Mesenchymal stem cell (in vitro differentiated cells and primary cell): ENCODE measurements at regions not wholly inside any gene's neighbourhood (a gene's known extent, or its start where the extent isn't known, plus 50 kb on each side); places are given as distances from the start of the nearest gene placed in this dataset.

ENCODE experiments used
- DNase-seq: peaks from one replicate; pipeline ENCODE4 v3.0.0-alpha.2; 2013
- H2AFZ ChIP-seq: one replicate; pipeline ENCODE4 v1.6.1; 2013; ENCODE audit warnings: low read depth, mild to moderate bottlenecking, control low read depth, inconsistent platforms, low read length, moderate library complexity
- H2AK5ac ChIP-seq: 2 replicates; pipeline ENCODE4 v1.6.1; 2013; ENCODE audit warnings: low read length, moderate library complexity, mild to moderate bottlenecking, inconsistent platforms; ENCODE audit not compliant: severe bottlenecking
- H2BK120ac ChIP-seq: one replicate; pipeline ENCODE4 v1.6.1; 2013; ENCODE audit warnings: low read depth, mild to moderate bottlenecking, inconsistent platforms, low read length, moderate library complexity
- H2BK12ac ChIP-seq, 2 experiments: one replicate each; pipeline ENCODE4 v1.6.1; 2013; ENCODE audit warnings: inconsistent platforms in 2 of 2, low read length in 2 of 2, mild to moderate bottlenecking in 2 of 2, moderate library complexity in 2 of 2, control low read depth in 1 of 2
- H2BK15ac ChIP-seq: one replicate; pipeline ENCODE4 v1.6.1; 2013; ENCODE audit warnings: mild to moderate bottlenecking, low read depth, inconsistent platforms; ENCODE audit not compliant: poor library complexity, severe bottlenecking
- H2BK5ac ChIP-seq: 2 replicates; pipeline ENCODE4 v1.6.1; 2013; ENCODE audit warnings: low read depth, mild to moderate bottlenecking, low read length, control low read depth, inconsistent platforms; ENCODE audit not compliant: poor library complexity, severe bottlenecking
- H3K14ac ChIP-seq, 2 experiments: one replicate each; pipeline ENCODE4 v1.6.1; 2013; ENCODE audit warnings: inconsistent platforms in 2 of 2, low read length in 2 of 2, control low read depth in 1 of 2, mild to moderate bottlenecking in 1 of 2, moderate library complexity in 1 of 2
- H3K18ac ChIP-seq, 2 experiments: one replicate each; pipeline ENCODE4 v1.6.1; 2013; ENCODE audit warnings: inconsistent platforms in 2 of 2, low read length in 2 of 2, control low read depth in 1 of 2, low read depth in 1 of 2, mild to moderate bottlenecking in 1 of 2
- H3K23ac ChIP-seq, 2 experiments: one replicate each; pipeline ENCODE4 v1.6.1; 2013; ENCODE audit warnings: inconsistent platforms in 2 of 2, low read length in 2 of 2, mild to moderate bottlenecking in 2 of 2, moderate library complexity in 2 of 2, control low read depth in 1 of 2
- H3K27ac ChIP-seq: 2 replicates; pipeline ENCODE4 v1.5.1; 2013; ENCODE audit warnings: mild to moderate bottlenecking, moderate library complexity, low read length, control low read depth, inconsistent platforms; ENCODE audit not compliant: poor library complexity, severe bottlenecking
- H3K27me3 ChIP-seq, 2 experiments: 2 replicates each; pipeline versions ENCODE4 v1.6.1 to v1.7.0; 2013; ENCODE audit warnings: low read length in 2 of 2, mild to moderate bottlenecking in 2 of 2, moderate library complexity in 2 of 2, control low read depth in 1 of 2, inconsistent platforms in 1 of 2; ENCODE audit not compliant: control insufficient read depth in 1 of 2, insufficient read depth in 1 of 2
- H3K36me3 ChIP-seq, 2 experiments: 2 replicates each; pipeline versions ENCODE4 v1.6.1 to v1.7.0; 2013; ENCODE audit warnings: low read length in 2 of 2, control low read depth in 1 of 2, inconsistent platforms in 1 of 2, low read depth in 1 of 2, mild to moderate bottlenecking in 1 of 2; ENCODE audit not compliant: insufficient read depth in 2 of 2, control insufficient read depth in 1 of 2
- H3K4ac ChIP-seq, 2 experiments: one replicate each; pipeline ENCODE4 v1.6.1; 2013; ENCODE audit warnings: inconsistent platforms in 2 of 2, low read length in 2 of 2, mild to moderate bottlenecking in 2 of 2, moderate library complexity in 2 of 2, control low read depth in 1 of 2, low read depth in 1 of 2
- H3K4me1 ChIP-seq: 2 replicates; pipeline ENCODE4 v1.6.1; 2013; ENCODE audit warnings: low read depth, low read length, control low read depth; ENCODE audit not compliant: control insufficient read depth, insufficient read depth
- H3K4me2 ChIP-seq: 2 replicates; pipeline ENCODE4 v1.6.1; 2013; ENCODE audit warnings: low read length, mild to moderate bottlenecking, inconsistent platforms; ENCODE audit not compliant: poor library complexity, severe bottlenecking
- H3K4me3 ChIP-seq, 2 experiments: 2 replicates each; pipeline versions ENCODE4 v1.5.1 to v1.7.0; 2013; ENCODE audit warnings: low read length in 2 of 2, mild to moderate bottlenecking in 2 of 2, control low read depth in 1 of 2, low read depth in 1 of 2; ENCODE audit not compliant: insufficient read depth in 1 of 2
- H3K79me1 ChIP-seq: replicated peaks from 2 replicates; pipeline ENCODE4 v1.6.1; 2013; ENCODE audit warnings: mild to moderate bottlenecking, control low read depth, low read length, inconsistent platforms; ENCODE audit not compliant: poor library complexity, severe bottlenecking
- H3K9ac ChIP-seq: 2 replicates; pipeline ENCODE4 v1.7.0; 2013; ENCODE audit warnings: mild to moderate bottlenecking, low read length, moderate library complexity
- H3K9me3 ChIP-seq: 2 replicates; pipeline ENCODE4 v1.7.0; 2013; ENCODE audit warnings: mild to moderate bottlenecking, low read length; ENCODE audit not compliant: control insufficient read depth
- H4K8ac ChIP-seq: one replicate; pipeline ENCODE4 v1.6.1; 2013; ENCODE audit warnings: inconsistent platforms, mild to moderate bottlenecking, low read length, moderate library complexity
- H4K91ac ChIP-seq: one replicate; pipeline ENCODE4 v1.6.1; 2013; ENCODE audit warnings: mild to moderate bottlenecking, low read length, inconsistent platforms
- WGBS: methylation state at CpG from one replicate; pipeline ENCODE4 v1.1.7; 2013; ENCODE audit warnings: mixed read lengths; 5-methylcytosine and 5-hydroxymethylcytosine counted together

DNA sequence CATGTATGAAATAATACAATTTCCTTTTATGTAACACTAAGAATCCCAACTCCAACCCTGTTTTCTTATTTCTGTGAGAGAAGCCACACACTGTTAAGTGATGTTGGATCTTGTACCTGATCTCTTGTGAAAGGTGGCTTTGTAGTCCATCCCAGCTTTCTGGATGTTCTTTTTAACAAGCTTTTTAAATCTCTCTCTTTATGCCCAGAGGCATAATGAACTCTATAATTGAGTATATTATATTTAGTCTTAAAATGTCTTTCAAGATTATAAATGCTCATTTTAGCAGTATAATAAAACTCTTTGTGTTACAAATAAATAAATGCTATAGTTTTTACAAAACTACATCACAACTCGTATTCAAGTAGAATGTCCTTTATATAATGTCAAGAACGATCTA lies 922.1 kb downstream of the EPHA7 start:
- Histone ChIP-seq H2BK120ac (no peak overlapping the region), H2BK15ac (no peak overlapping the region), H3K4ac (no peak overlapping the region), H2AK5ac (no peak overlapping the region), H3K4me3 (no peak overlapping the region), H3K23ac (no peak overlapping the region), H3K9ac (no peak overlapping the region), H3K18ac (no peak overlapping the region), H2BK5ac (no peak overlapping the region), H4K91ac (no peak overlapping the region), H3K4me1 (no peaks in the 10 kb centered on the region), H2BK12ac (no peak overlapping the region), H3K27me3 (no peaks in the 10 kb centered on the region), H4K8ac (no peak overlapping the region), H3K9me3 (no peaks in the 10 kb centered on the region), H3K4me2 (no peak overlapping the region), H3K36me3 (no peaks in the 10 kb centered on the region), H3K79me1 (no peaks in the 10 kb centered on the region), H3K27ac (no peak overlapping the region), H3K14ac (no peak overlapping the region), H2AFZ (no peak overlapping the region)
- 94% methylated on average over 2 of the region's 2 CpGs for WGBS
- no peak for DNase-seq

DNA sequence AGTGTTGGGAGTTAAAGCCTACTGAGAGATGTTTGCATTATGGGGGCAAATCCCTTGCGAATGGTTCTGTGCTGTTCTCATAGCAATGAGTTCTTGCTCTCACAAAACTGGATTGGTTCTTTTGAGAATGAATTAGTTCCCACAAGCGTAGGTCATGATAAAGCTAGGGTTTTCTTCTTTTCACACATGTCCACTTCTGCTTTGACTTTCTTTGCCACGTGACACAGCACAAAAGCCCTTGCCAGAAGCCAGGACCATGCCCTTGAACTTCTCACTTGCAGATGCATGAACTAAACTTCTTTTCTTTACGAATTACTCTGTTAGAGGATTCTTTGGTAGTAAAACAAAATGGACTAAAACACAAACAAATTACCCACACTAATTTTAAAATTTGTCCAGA lies 922.8 kb downstream of the EPHA7 start:
- Histone ChIP-seq H3K14ac (no peak overlapping the region), H4K91ac (no peak overlapping the region), H3K27me3 (no peaks in the 10 kb centered on the region), H3K36me3 (no peaks in the 10 kb centered on the region), H3K79me1 (no peaks in the 10 kb centered on the region), H2AK5ac (no peak overlapping the region), H3K4me2 (no peak overlapping the region), H2BK5ac (no peak overlapping the region), H2BK120ac (no peak overlapping the region), H2BK15ac (no peak overlapping the region), H3K9me3 (no peaks in the 10 kb centered on the region), H3K9ac (no peak overlapping the region), H2AFZ (no peak overlapping the region), H2BK12ac (no peak overlapping the region), H3K4me3 (no peak overlapping the region), H4K8ac (no peak overlapping the region), H3K27ac (no peak overlapping the region), H3K23ac (no peak overlapping the region), H3K4me1 (no peaks in the 10 kb centered on the region), H3K4ac (no peak overlapping the region), H3K18ac (peak overlapping the region in 1 of 2 experiments; percentile 33)
- 93% methylated on average over 3 of the region's 4 CpGs for WGBS
- no peak for DNase-seq

- H3K79me1 ChIP-seq: no peaks in the 10 kb centered on the region
- no peak overlapping the region for H3K14ac ChIP-seq
- H3K4ac ChIP-seq: no peak overlapping the region
- no peak overlapping the region for H2BK5ac ChIP-seq
- H3K9me3 ChIP-seq: no peaks in the 10 kb centered on the region
- 80% methylated on average over 1 of the region's 1 CpG for WGBS
- H3K4me2 ChIP-seq: no peak overlapping the region
- H3K18ac ChIP-seq: no peak overlapping the region
- H3K36me3 ChIP-seq: no peaks in the 10 kb centered on the region
- H2AFZ ChIP-seq: no peak overlapping the region
- no peak overlapping the region for H2BK120ac ChIP-seq
- no peak overlapping the region for H4K8ac ChIP-seq
- no peak overlapping the region for H4K91ac ChIP-seq
- peak; percentile 72 for DNase-seq
- H3K27ac ChIP-seq: no peak overlapping the region
- no peaks in the 10 kb centered on the region for H3K4me1 ChIP-seq
- no peak overlapping the region for H3K23ac ChIP-seq
- H2AK5ac ChIP-seq: no peak overlapping the region
- no peak overlapping the region for H2BK15ac ChIP-seq
- H2BK12ac ChIP-seq: no peak overlapping the region
- no peak overlapping the region for H3K9ac ChIP-seq
- no peaks in the 10 kb centered on the region for H3K27me3 ChIP-seq
- H3K4me3 ChIP-seq: no peak overlapping the region
These were observed 924.1 kb downstream of the EPHA7 start for GRCh38 chr6:92495242-92495641.

DNA sequence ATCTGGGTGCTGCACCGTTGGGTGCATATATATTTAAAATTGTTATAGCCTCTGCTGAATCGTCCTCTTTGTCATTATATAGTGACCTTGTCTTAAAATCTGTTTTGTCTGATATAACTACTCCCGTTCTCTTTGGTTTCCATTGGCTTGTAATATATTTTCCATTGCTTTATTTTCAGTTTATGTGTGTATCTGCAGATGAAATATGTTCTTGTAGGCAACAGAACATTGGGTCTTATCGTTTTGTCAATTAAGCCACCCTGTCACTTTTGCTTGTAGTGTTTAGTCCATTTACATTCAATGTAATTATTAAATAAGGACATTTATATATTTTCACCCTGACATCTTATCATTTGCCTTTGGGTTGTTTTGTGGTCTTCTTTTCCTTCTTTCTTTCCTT lies 933.9 kb downstream of the EPHA7 start:
- Histone ChIP-seq H4K8ac (no peak overlapping the region), H3K9ac (no peak overlapping the region), H4K91ac (no peak overlapping the region), H2BK120ac (no peak overlapping the region), H3K79me1 (no peaks in the 10 kb centered on the region), H3K14ac (no peak overlapping the region), H2AK5ac (no peak overlapping the region), H3K27me3 (no peaks in the 10 kb centered on the region), H3K27ac (no peak overlapping the region), H3K4me1 (no peaks in the 10 kb centered on the region), H2BK12ac (no peak overlapping the region), H3K36me3 (no peaks in the 10 kb centered on the region), H2BK5ac (no peak overlapping the region), H3K4ac (no peak overlapping the region), H3K9me3 (peaks cover 9% of the 10 kb centered on the region), H2BK15ac (no peak overlapping the region), H3K23ac (no peak overlapping the region), H3K4me3 (no peak overlapping the region), H3K4me2 (no peak overlapping the region), H3K18ac (no peak overlapping the region), H2AFZ (no peak overlapping the region)
- WGBS: no CpG with 5 or more reads among the region's 4 CpGs
- DNase-seq: no peak
